HepG2 (cell line): ENCODE measurements at regions not wholly inside any gene's neighbourhood (a gene's known extent, or its start where the extent isn't known, plus 50 kb on each side); places are given as distances from the start of the nearest gene placed in this dataset.

Experiments used
- ATAC-seq: fragments of 200-7000 bp; cut with Tn5 transposase; 3 replicates; pipeline ENCODE4 v1.9.1; 2020; ENCODE audit warnings: mild to moderate bottlenecking, moderate library complexity
- BruUV-seq: library from RNA; stranded (reverse); fragments of 400-500 nt; replicated peaks from 2 replicates; lab custom pipeline; 2021; lab: Mats Ljungman, UMichigan
- CTCF ChIA-PET: fragments of 300-600 bp; formaldehyde crosslinking; extraction: SDS; loops from one replicate; lab custom pipeline; 2021; ENCODE audit warnings: low total read pairs, inconsistent platforms, low intra/inter-chr PET ratio; lab: Yijun Ruan, JAX
- POLR2A ChIA-PET: fragments of 350-600 bp; sonication (Branson Sonifier 250); formaldehyde crosslinking; loops from one replicate; lab custom pipeline; 2020; ENCODE audit warnings: antibody characterized with exemption, inconsistent platforms; lab: Yijun Ruan, JAX
- DNase-seq: peaks from one replicate; pipeline ENCODE4 v3.0.0-alpha.2; 2015; ENCODE audit warnings: low spot score
- FAIRE-seq: peaks from 3 replicates; lab custom pipeline; 2011; peaks lifted over from hg19 to GRCh38; lab: Jason Lieb, UNC
- H2AFZ ChIP-seq: one replicate; pipeline ENCODE4 v1.6.1; 2011; ENCODE audit warnings: low read length, inconsistent platforms
- H3K27ac ChIP-seq: fragments of 300-600 bp; 3 replicates; pipeline ENCODE4 v1.8.0; 2011; ENCODE audit warnings: mixed run types, mild to moderate bottlenecking, mixed read lengths, low read length, inconsistent platforms; ENCODE audit not compliant: insufficient read depth; ENCODE audit errors: extremely low read length
- H3K27me3 ChIP-seq, 2 experiments: fragments of 200-600 bp in 1 of 2; 2 replicates in 1 of 2; 3 replicates in 1 of 2; pipeline versions ENCODE4 v1.6.0 to v1.8.0; 2011; ENCODE audit warnings: low read length in 2 of 2, mild to moderate bottlenecking in 2 of 2, moderate library complexity in 2 of 2, inconsistent platforms in 1 of 2; ENCODE audit not compliant: insufficient read depth in 2 of 2, control insufficient read depth in 1 of 2
- H3K36me3 ChIP-seq, 2 experiments: fragments of 200-600 bp in 1 of 2; replicated peaks in 1 of 2; 2 replicates in 1 of 2; 3 replicates in 1 of 2; pipeline versions ENCODE4 v1.5.1 to v1.8.0; 2011; ENCODE audit warnings: low read length in 2 of 2, inconsistent platforms in 1 of 2; ENCODE audit not compliant: insufficient read depth in 2 of 2, control insufficient read depth in 1 of 2
- H3K4me1 ChIP-seq: 2 replicates; pipeline ENCODE4 v1.5.1; 2012; ENCODE audit warnings: low read length, inconsistent platforms; ENCODE audit not compliant: insufficient read depth
- H3K4me2 ChIP-seq: 2 replicates; pipeline ENCODE4 v1.6.0; 2011; ENCODE audit warnings: low read depth, low read length, inconsistent platforms
- H3K4me3 ChIP-seq, 3 experiments: fragments of 200-600 bp in 1 of 3; sonication (generic), shearing (Covaris generic) in 1 of 3; replicated peaks in 1 of 3; 2 replicates each; pipeline ENCODE4 v1.5.1; 2011 to 2016; ENCODE audit warnings: low read length in 3 of 3, inconsistent platforms in 2 of 3, low read depth in 2 of 3, mild to moderate bottlenecking in 2 of 3, control low read depth in 1 of 3, mixed read lengths in 1 of 3; ENCODE audit not compliant: insufficient read depth in 1 of 3
- H3K79me2 ChIP-seq: one replicate; pipeline ENCODE4 v1.6.1; 2011; ENCODE audit warnings: low read length, inconsistent platforms; ENCODE audit not compliant: insufficient read depth
- H3K9ac ChIP-seq: 2 replicates; pipeline ENCODE4 v1.6.0; 2011; ENCODE audit warnings: mild to moderate bottlenecking, low read depth, low read length, inconsistent platforms; ENCODE audit not compliant: insufficient read depth
- H3K9me3 ChIP-seq: 2 replicates; pipeline ENCODE4 v1.5.1; 2012; ENCODE audit warnings: mild to moderate bottlenecking, low read length
- H4K20me1 ChIP-seq: 2 replicates; pipeline ENCODE4 v1.6.0; 2011; ENCODE audit warnings: inconsistent platforms, mild to moderate bottlenecking, low read length, moderate library complexity; ENCODE audit not compliant: insufficient read depth
- CBX2 ChIP-seq, 2 experiments: fragments of 200-600 bp in 1 of 2; sonication (generic); formaldehyde crosslinking in 1 of 2; IDR thresholded peaks; 2 replicates each; pipeline versions ENCODE4 v1.7.0 to v1.8.1; 2018 to 2022; ENCODE audit warnings: low read depth in 2 of 2, low read length in 1 of 2, mild to moderate bottlenecking in 1 of 2, missing genetic modification reagents in 1 of 2
- ESRRA ChIP-seq: sonication (generic); formaldehyde crosslinking; IDR thresholded peaks from 2 replicates; pipeline ENCODE4 v1.5.1; 2020; ENCODE audit warnings: mild to moderate bottlenecking, low read depth, missing genetic modification reagents
- GMEB1 ChIP-seq: sonication (generic); formaldehyde crosslinking; IDR thresholded peaks from 2 replicates; pipeline ENCODE4 v1.5.1; 2020; ENCODE audit warnings: missing genetic modification reagents, mild to moderate bottlenecking, borderline replicate concordance
- MAFG ChIP-seq: sonication (generic); formaldehyde crosslinking; IDR thresholded peaks from 2 replicates; pipeline ENCODE4 v1.5.1; 2020; ENCODE audit warnings: mild to moderate bottlenecking, missing genetic modification reagents
- MBNL3 ChIP-seq: fragments of 250-450 bp; sonication (Bioruptor Pico); conservative IDR thresholded peaks from 2 replicates; pipeline ENCODE4 v1.8.0; 2022; ENCODE audit warnings: mild to moderate bottlenecking, inconsistent platforms
- MTA1 ChIP-seq: sonication (generic); formaldehyde crosslinking; IDR thresholded peaks from 2 replicates; pipeline ENCODE4 v1.4.0; 2020; ENCODE audit warnings: missing genetic modification reagents, mild to moderate bottlenecking, borderline replicate concordance
- PHF5A ChIP-seq: IDR thresholded peaks from one replicate; pipeline ENCODE4 v1.6.1; 2018; ENCODE audit warnings: low read depth, missing genetic modification reagents; ENCODE audit not compliant: unreplicated experiment
- PITX1 ChIP-seq: sonication (generic); formaldehyde crosslinking; IDR thresholded peaks from 2 replicates; pipeline ENCODE4 v1.5.1; 2020; ENCODE audit warnings: mild to moderate bottlenecking, missing genetic modification reagents
- RFXANK ChIP-seq: IDR thresholded peaks from 2 replicates; pipeline ENCODE4 v1.6.1; 2016
- TBX2 ChIP-seq: sonication (generic); formaldehyde crosslinking; IDR thresholded peaks from 2 replicates; pipeline ENCODE4 v1.5.0; 2020; ENCODE audit warnings: missing genetic modification reagents, mild to moderate bottlenecking, borderline replicate concordance
- ZBTB7B ChIP-seq: sonication (generic); formaldehyde crosslinking; IDR thresholded peaks from 2 replicates; pipeline ENCODE4 v1.4.0; 2020; ENCODE audit warnings: missing genetic modification reagents
- ZKSCAN5 ChIP-seq: sonication (generic); formaldehyde crosslinking; IDR thresholded peaks from 2 replicates; pipeline ENCODE4 v1.5.1; 2020; ENCODE audit warnings: mild to moderate bottlenecking, missing genetic modification reagents
- ZNF235 ChIP-seq: sonication (generic); formaldehyde crosslinking; IDR thresholded peaks from 2 replicates; pipeline ENCODE4 v1.8.1; 2023; ENCODE audit warnings: mild to moderate bottlenecking, missing genetic modification reagents, borderline replicate concordance
- ZNF33B ChIP-seq: sonication (generic); formaldehyde crosslinking; IDR thresholded peaks from 2 replicates; pipeline ENCODE4 v1.5.1; 2020; ENCODE audit warnings: mild to moderate bottlenecking, missing genetic modification reagents
- ZNF484 ChIP-seq: sonication (generic); formaldehyde crosslinking; IDR thresholded peaks from 2 replicates; pipeline ENCODE4 v1.5.1; 2020; ENCODE audit warnings: mild to moderate bottlenecking, low read depth, missing genetic modification reagents, borderline replicate concordance
- ZNF609 ChIP-seq: sonication (generic); formaldehyde crosslinking; IDR thresholded peaks from 2 replicates; pipeline ENCODE4 v1.4.0; 2020; ENCODE audit warnings: mild to moderate bottlenecking, missing genetic modification reagents, borderline replicate concordance
- ZNF644 ChIP-seq: IDR thresholded peaks from 2 replicates; pipeline ENCODE4 v1.6.1; 2016; ENCODE audit warnings: low read depth
- ZNF674 ChIP-seq: sonication (generic); formaldehyde crosslinking; IDR thresholded peaks from 2 replicates; pipeline ENCODE4 v1.5.0; 2020; ENCODE audit warnings: low read depth, mild to moderate bottlenecking, missing genetic modification reagents
- ZNF879 ChIP-seq: sonication (generic); formaldehyde crosslinking; IDR thresholded peaks from 2 replicates; pipeline ENCODE4 v1.8.1; 2023; ENCODE audit warnings: missing genetic modification reagents
- ZSCAN30 ChIP-seq: sonication (generic); formaldehyde crosslinking; IDR thresholded peaks from 2 replicates; pipeline ENCODE4 v1.5.0; 2020; ENCODE audit warnings: mild to moderate bottlenecking, missing genetic modification reagents
- WGBS: methylation state at CpG from one replicate; pipeline ENCODE4 v1.1.6; 2017; ENCODE audit warnings: low lambda C conversion rate; 5-methylcytosine and 5-hydroxymethylcytosine counted together
- in situ Hi-C: cut with HindIII; loops from 2 replicates; pipeline ENCODE4 v1.10.0; 2017; ENCODE audit warnings: low pct_unique_long_range_greater_than_20kb; ENCODE audit not compliant: extremely low pct_ligation_motif_present
- intact Hi-C: fragments of 100-400 bp; cut with micrococcal nuclease; formaldehyde crosslinking; loops from one replicate; pipeline ENCODE4 v1.10.0; 2022; ENCODE audit not compliant: unreplicated experiment

DNA sequence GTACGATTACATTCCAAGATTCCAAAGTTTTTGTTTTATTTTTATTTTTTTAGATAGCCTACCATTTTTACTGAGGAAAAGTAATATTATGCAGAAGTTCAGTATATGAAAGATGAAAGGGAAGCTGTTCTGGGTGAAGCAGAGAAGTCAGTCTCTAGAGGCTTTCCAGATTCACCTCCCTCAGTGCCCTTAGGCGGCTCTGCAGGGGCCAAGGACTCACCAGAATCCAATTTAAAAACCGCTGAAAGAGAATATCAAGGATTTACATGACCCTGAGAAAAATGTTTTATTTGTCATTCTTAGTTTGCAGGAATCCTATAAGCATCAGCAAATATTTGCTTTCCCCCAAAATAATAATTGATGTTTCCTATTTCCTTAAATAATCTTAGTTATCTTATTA, 1084.6 kb upstream of the ARRDC3 start (continued):
- TF ChIP-seq ZNF33B (CRISPR knock-in tag): no peak
- no peak for TF ChIP-seq GMEB1 (CRISPR knock-in tag)
- TF ChIP-seq ZNF484 (CRISPR knock-in tag): no peak
- TF ChIP-seq MBNL3 (CRISPR knock-in tag): no peak
- no peak for TF ChIP-seq ZBTB7B (CRISPR knock-in tag)
- TF ChIP-seq PHF5A (CRISPR knock-in tag): no peak
- no peak for TF ChIP-seq ZNF674 (CRISPR knock-in tag)
- no peak for TF ChIP-seq PITX1

DNA sequence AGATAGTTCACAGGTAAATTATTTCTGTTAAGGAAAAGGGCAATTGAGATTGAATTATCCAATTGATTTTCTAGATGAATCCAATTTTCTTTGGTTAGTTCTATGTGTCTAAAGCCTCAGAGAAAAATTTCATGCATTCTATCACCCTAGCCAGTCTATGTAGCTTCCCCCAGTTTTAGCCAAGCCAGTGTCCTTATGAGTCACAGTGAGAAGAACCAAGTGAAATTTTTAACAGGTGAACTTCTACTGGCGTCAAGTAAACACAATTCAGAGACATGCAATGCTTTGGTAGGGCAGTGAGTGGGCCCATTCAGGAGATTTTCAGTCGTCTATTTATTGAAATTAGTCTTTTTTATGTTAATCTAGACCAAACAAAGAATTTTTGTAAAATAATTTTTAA, 1077.4 kb upstream of the ARRDC3 start:
- no peaks in the 10 kb centered on the region for H3K27me3 ChIP-seq
- intact Hi-C loops: loop anchor here (5.0 kb wide), 1 partner anchor 883 kb away; no protein-coding TSS in a partner anchor
- no peak overlapping the region for H3K4me3 ChIP-seq
- no peak for ATAC-seq
- no peak overlapping the region for H3K27ac ChIP-seq
- no peak overlapping the region for H3K4me2 ChIP-seq
- H2AFZ ChIP-seq: no peak overlapping the region
- TF ChIP-seq ZSCAN30 (no peak), CBX2 (IDR thresholded peaks at IDR 0.05; ENCODE audit: low read depth, low read length) (no peak), CBX2 (CRISPR knock-in tag; IDR thresholded peaks at IDR 0.05; ENCODE audit: low read depth) (no peak), TBX2 (no peak), ZNF609 (CRISPR knock-in tag) (no peak), MAFG (CRISPR knock-in tag) (no peak), ZNF235 (no peak), ZKSCAN5 (no peak), ZNF879 (no peak), ESRRA (no peak), ZNF644 (CRISPR knock-in tag) (no peak), MTA1 (CRISPR knock-in tag) (no peak), RFXANK (CRISPR knock-in tag) (no peak)
- TF ChIP-seq, all 625 proteins: peak for 0
- no peak for FAIRE-seq
- POLR2A ChIA-PET: no interaction called here
- Histone ChIP-seq H3K4me1 (no peaks in the 10 kb centered on the region), H3K9ac (no peak overlapping the region), H3K9me3 (no peaks in the 10 kb centered on the region), H3K36me3 (no peaks in the 10 kb centered on the region), H3K79me2 (no peaks in the 10 kb centered on the region), H4K20me1 (no peaks in the 10 kb centered on the region)
- in situ Hi-C loops: no loop called here
- CTCF ChIA-PET: no interaction called here
- 2% methylated on average over 2 of the region's 2 CpGs for WGBS
- DNase-seq: no peak
- no TSS peak for BruUV-seq
